ENCODE measurements at regions not wholly inside any gene's neighbourhood (a gene's known extent, or its start where the extent isn't known, plus 50 kb on each side); places are given as distances from the start of the nearest gene placed in this dataset.

- H2BK20ac ChIP-seq (ENCODE audit: low read length), result no peak overlapping the region
- no peak for DNase-seq (ENCODE audit: low read depth in 1 of 2, low spot score in 2 of 2)
- H3K9ac ChIP-seq (replicated peaks in 1 of 4; ENCODE audit: extremely low read depth in 1 of 4, low read depth in 3 of 4, low read length in 3 of 4), result no peak overlapping the region
- no peak overlapping the region for H4K5ac ChIP-seq (ENCODE audit: insufficient read length, low read depth, low read length)
- no peak overlapping the region for H2BK12ac ChIP-seq (ENCODE audit: low read depth, low read length)
- no peak overlapping the region for H4K91ac ChIP-seq (replicated peaks; ENCODE audit: insufficient read length, low read length)
- POLR2A ChIA-PET (ENCODE audit: partially characterized antibody), result interaction anchor here (1.0 to 1.2 kb wide), 2 partner anchors 94 to 149 kb away, joined by 3 to 4 read pairs; partner anchors contain the start of gene TET3
- H2AK5ac ChIP-seq (ENCODE audit: low read depth, low read length), result no peak overlapping the region
- H3K9me3 ChIP-seq (ENCODE audit: insufficient read depth in 2 of 2, low read depth in 1 of 2, low read length in 1 of 2), result no peaks in the 10 kb centered on the region
- no peak overlapping the region for H3K18ac ChIP-seq (ENCODE audit: extremely low read depth, low read length)
- no peak overlapping the region for H3K27ac ChIP-seq (ENCODE audit: low read depth, low read length)
- H2AFZ ChIP-seq (ENCODE audit: low read length), result no peak overlapping the region
- no peak overlapping the region for H3K14ac ChIP-seq (ENCODE audit: insufficient read length)
- peaks cover 0 to 13% (median 2%) of the 10 kb centered on the region in 4 experiments; a peak in 4 of 8 replicates for H3K36me3 ChIP-seq (ENCODE audit: control insufficient read depth in 2 of 4, insufficient read depth in 4 of 4, low read length in 3 of 4)
- H3K23ac ChIP-seq (ENCODE audit: insufficient read length), result no peak overlapping the region
- H3K56ac ChIP-seq (replicated peaks; ENCODE audit: insufficient read length, low read depth, low read length), result no peak overlapping the region
- H3K4me3 ChIP-seq (ENCODE audit: extremely low read depth in 1 of 4, insufficient read depth in 2 of 4, low read depth in 3 of 4, low read length in 4 of 4), result no peak overlapping the region
- no peak overlapping the region for H4K8ac ChIP-seq (ENCODE audit: extremely low read depth, insufficient read depth, low read length)
- CTCF ChIA-PET (ENCODE audit: partially characterized antibody), result interaction anchor here (0.7 to 2.7 kb wide), 3 partner anchors 14 to 82 kb away, joined by 3 to 11 read pairs (median 3); no protein-coding TSS in a partner anchor
- no peaks in the 10 kb centered on the region; the same call in 1 of the 2 replicates for H3K79me1 ChIP-seq (ENCODE audit: low read depth, low read length)
- no peak overlapping the region for H3K4ac ChIP-seq (replicated peaks; ENCODE audit: insufficient read length, low read depth, low read length)
- no peaks in the 10 kb centered on the region for H3K4me1 ChIP-seq (replicated peaks in 1 of 4; ENCODE audit: control insufficient read depth in 3 of 4, insufficient read depth in 4 of 4, low read length in 3 of 4)
- no peaks in the 10 kb centered on the region; a peak in 1 of 4 replicates for H3K79me2 ChIP-seq (ENCODE audit: control insufficient read depth in 1 of 2, insufficient read depth in 2 of 2, low read length in 2 of 2)
- FAIRE-seq, result no peak
- no peaks in the 10 kb centered on the region for H3K27me3 ChIP-seq (replicated peaks in 1 of 4; ENCODE audit: control insufficient read depth in 3 of 4, extremely low read depth in 1 of 4, insufficient read depth in 3 of 4, low read length in 3 of 4)
- no peak overlapping the region for H3K4me2 ChIP-seq (ENCODE audit: insufficient read depth in 1 of 2, low read depth in 2 of 2, low read length in 2 of 2)
- H3K23me2 ChIP-seq (ENCODE audit: low read depth, low read length), result no peaks in the 10 kb centered on the region
- H2BK5ac ChIP-seq (ENCODE audit: low read depth, low read length), result no peak overlapping the region
- H2BK120ac ChIP-seq (replicated peaks; ENCODE audit: low read depth, low read length), result no peak overlapping the region
- H2BK15ac ChIP-seq (ENCODE audit: low read length), result no peak overlapping the region
- H4K20me1 ChIP-seq (replicated peaks in 1 of 2; ENCODE audit: control insufficient read depth in 1 of 2, insufficient read depth in 2 of 2, low read length in 2 of 2), result peaks cover 2 to 3% of the 10 kb centered on the region in 2 experiments
- no peak for TF ChIP-seq SIX5 (IDR thresholded peaks at IDR 0.05; ENCODE audit: low read depth, low read length)
- TF ChIP-seq EGR1 (IDR thresholded peaks at IDR 0.05; ENCODE audit: borderline replicate concordance, low read depth, low read length), result no peak
- TF ChIP-seq KDM1A (IDR thresholded peaks at IDR 0.05; ENCODE audit: borderline replicate concordance, low read length), result no peak
- no peak for TF ChIP-seq JUN (IDR thresholded peaks at IDR 0.05; ENCODE audit: low read depth, low read length)
Observed at GRCh38 chr2:74078466-74078865, 69.2 kb downstream of the BOLA3 start.
